ENCODE measurements at regions not wholly inside any gene's neighbourhood (a gene's known extent, or its start where the extent isn't known, plus 50 kb on each side); places are given as distances from the start of the nearest gene placed in this dataset.
"Not testable (repeated sequence)": the region's sequence is repeated elsewhere in the genome, so short reads cannot be mapped to it uniquely, and the experiment has no call there.

GRCh38 chr4:105067431-105067830 is 79.2 kb upstream of the TET2 start:
- intact Hi-C loops (cut with micrococcal nuclease; ENCODE audit: unreplicated experiment), result no loop called here
- H3K4me1 Mint-ChIP-seq (ENCODE audit: low read depth, unreplicated experiment), result no peaks in the 10 kb centered on the region
- no peak for DNase-seq
- no peak overlapping the region for H3K4me3 Mint-ChIP-seq (ENCODE audit: unreplicated experiment)
- TF ChIP-seq, protein P1, sequence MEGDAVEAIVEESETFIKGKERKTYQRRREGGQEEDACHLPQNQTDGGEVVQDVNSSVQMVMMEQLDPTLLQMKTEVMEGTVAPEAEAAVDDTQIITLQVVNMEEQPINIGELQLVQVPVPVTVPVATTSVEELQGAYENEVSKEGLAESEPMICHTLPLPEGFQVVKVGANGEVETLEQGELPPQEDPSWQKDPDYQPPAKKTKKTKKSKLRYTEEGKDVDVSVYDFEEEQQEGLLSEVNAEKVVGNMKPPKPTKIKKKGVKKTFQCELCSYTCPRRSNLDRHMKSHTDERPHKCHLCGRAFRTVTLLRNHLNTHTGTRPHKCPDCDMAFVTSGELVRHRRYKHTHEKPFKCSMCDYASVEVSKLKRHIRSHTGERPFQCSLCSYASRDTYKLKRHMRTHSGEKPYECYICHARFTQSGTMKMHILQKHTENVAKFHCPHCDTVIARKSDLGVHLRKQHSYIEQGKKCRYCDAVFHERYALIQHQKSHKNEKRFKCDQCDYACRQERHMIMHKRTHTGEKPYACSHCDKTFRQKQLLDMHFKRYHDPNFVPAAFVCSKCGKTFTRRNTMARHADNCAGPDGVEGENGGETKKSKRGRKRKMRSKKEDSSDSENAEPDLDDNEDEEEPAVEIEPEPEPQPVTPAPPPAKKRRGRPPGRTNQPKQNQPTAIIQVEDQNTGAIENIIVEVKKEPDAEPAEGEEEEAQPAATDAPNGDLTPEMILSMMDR (IDR thresholded peaks at IDR 0.05; ENCODE audit: insufficient read depth in 1 of 2, low read depth in 1 of 2, low read length in 1 of 2, severe bottlenecking in 1 of 2, unreplicated experiment in 1 of 2), result no peak
- H3K9me3 Mint-ChIP-seq (ENCODE audit: unreplicated experiment), result no peaks in the 10 kb centered on the region
- no TSS peak for BruUV-seq (replicated peaks)
- peaks cover 7% of the 10 kb centered on the region for H3K27me3 Mint-ChIP-seq (ENCODE audit: insufficient read depth, unreplicated experiment)
- Histone ChIP-seq H3K27me3 (replicated peaks; ENCODE audit: control insufficient read depth, insufficient read depth, low read length) (no peaks in the 10 kb centered on the region; the same call in 1 of the 2 replicates), H3K9me3 (no peaks in the 10 kb centered on the region), H3K4me3 (ENCODE audit: low read depth, low read length) (no peak overlapping the region), H3K36me3 (ENCODE audit: control insufficient read depth, insufficient read depth, low read length) (no peaks in the 10 kb centered on the region), H3K4me1 (no peaks in the 10 kb centered on the region)
- POLR2A ChIA-PET, result no interaction called here
- H3K36me3 Mint-ChIP-seq (ENCODE audit: insufficient read depth, unreplicated experiment), result no peaks in the 10 kb centered on the region
- no peak overlapping the region for H3K27ac Mint-ChIP-seq (ENCODE audit: unreplicated experiment)
- CTCF ChIA-PET, result no interaction called here

DNA sequence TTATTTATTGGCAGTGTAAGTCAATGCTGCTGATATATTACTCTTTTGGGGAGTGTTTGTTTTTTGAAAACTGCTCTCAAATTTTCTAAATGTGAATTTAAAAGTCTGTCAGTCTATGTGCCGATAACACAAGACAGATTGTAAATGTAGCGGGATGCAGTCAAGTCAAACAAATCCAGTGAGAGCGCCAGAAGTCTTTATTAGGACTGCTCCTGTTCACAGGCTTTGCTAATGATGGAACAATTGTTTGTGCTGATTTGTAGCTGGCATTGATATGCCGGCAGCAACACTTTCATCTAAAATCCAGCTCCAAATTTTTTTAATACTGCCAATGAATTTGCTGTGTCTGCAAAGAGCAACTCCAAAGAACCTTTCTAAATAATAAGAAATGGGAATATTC is 78.7 kb upstream of the TET2 start:
- Histone ChIP-seq H3K36me3 (ENCODE audit: control insufficient read depth, insufficient read depth, low read length) (no peaks in the 10 kb centered on the region), H3K4me3 (ENCODE audit: low read depth, low read length) (no peak overlapping the region), H3K27me3 (replicated peaks; ENCODE audit: control insufficient read depth, insufficient read depth, low read length) (no peaks in the 10 kb centered on the region; the same call in 1 of the 2 replicates), H3K4me1 (no peaks in the 10 kb centered on the region), H3K9me3 (no peaks in the 10 kb centered on the region)
- Mint-ChIP-seq H3K36me3 (ENCODE audit: insufficient read depth, unreplicated experiment) (no peaks in the 10 kb centered on the region), H3K27me3 (ENCODE audit: insufficient read depth, unreplicated experiment) (peaks cover 7% of the 10 kb centered on the region), H3K4me3 (ENCODE audit: unreplicated experiment) (no peak overlapping the region), H3K9me3 (ENCODE audit: unreplicated experiment) (no peaks in the 10 kb centered on the region), H3K27ac (ENCODE audit: unreplicated experiment) (no peak overlapping the region), H3K4me1 (ENCODE audit: low read depth, unreplicated experiment) (no peaks in the 10 kb centered on the region)
- no TSS peak for BruUV-seq (replicated peaks)
- intact Hi-C loops (cut with micrococcal nuclease; ENCODE audit: unreplicated experiment), result no loop called here
- ChIA-PET CTCF (no interaction called here), POLR2A (no interaction called here)
- TF ChIP-seq, protein P1 (IDR thresholded peaks at IDR 0.05; ENCODE audit: insufficient read depth in 1 of 2, low read depth in 1 of 2, low read length in 1 of 2, severe bottlenecking in 1 of 2, unreplicated experiment in 1 of 2), result no peak
- DNase-seq, result no peak

DNA sequence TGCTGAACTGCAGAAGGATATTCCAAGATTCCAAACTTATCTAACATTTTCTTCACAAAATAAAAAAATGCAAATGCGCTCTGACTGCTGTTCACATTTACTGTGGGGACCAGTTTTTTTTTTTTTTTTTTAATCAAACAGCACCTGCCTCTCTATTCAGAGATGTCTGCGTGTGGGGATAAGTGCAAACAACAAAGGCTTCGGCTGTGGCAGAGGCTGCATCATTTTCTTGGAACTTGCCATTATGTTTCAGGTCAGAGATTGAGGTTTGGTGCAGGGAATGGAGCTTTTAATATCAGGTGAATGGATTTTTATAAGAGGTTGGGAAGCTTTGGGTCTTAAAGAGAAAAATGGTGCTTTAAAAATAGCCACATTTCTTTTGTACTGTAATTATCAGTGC is 78.2 kb upstream of the TET2 start:
- Mint-ChIP-seq H3K4me1 (ENCODE audit: low read depth, unreplicated experiment) (no peaks in the 10 kb centered on the region), H3K4me3 (ENCODE audit: unreplicated experiment) (no peak overlapping the region), H3K27me3 (ENCODE audit: insufficient read depth, unreplicated experiment) (peaks cover 7% of the 10 kb centered on the region), H3K9me3 (ENCODE audit: unreplicated experiment) (no peaks in the 10 kb centered on the region), H3K27ac (ENCODE audit: unreplicated experiment) (no peak overlapping the region), H3K36me3 (ENCODE audit: insufficient read depth, unreplicated experiment) (no peaks in the 10 kb centered on the region)
- no peaks in the 10 kb centered on the region; the same call in 1 of the 2 replicates for H3K27me3 ChIP-seq (replicated peaks; ENCODE audit: control insufficient read depth, insufficient read depth, low read length)
- no peaks in the 10 kb centered on the region for H3K9me3 ChIP-seq
- BruUV-seq (replicated peaks), result no TSS peak
- TF ChIP-seq, protein P1 (IDR thresholded peaks at IDR 0.05; ENCODE audit: insufficient read depth in 1 of 2, low read depth in 1 of 2, low read length in 1 of 2, severe bottlenecking in 1 of 2, unreplicated experiment in 1 of 2), result no peak
- no peak overlapping the region for H3K4me3 ChIP-seq (ENCODE audit: low read depth, low read length)
- intact Hi-C loops (cut with micrococcal nuclease; ENCODE audit: unreplicated experiment), result no loop called here
- POLR2A ChIA-PET, result no interaction called here
- H3K36me3 ChIP-seq (ENCODE audit: control insufficient read depth, insufficient read depth, low read length), result no peaks in the 10 kb centered on the region
- no peak for DNase-seq
- no peaks in the 10 kb centered on the region for H3K4me1 ChIP-seq
- CTCF ChIA-PET, result no interaction called here

DNA sequence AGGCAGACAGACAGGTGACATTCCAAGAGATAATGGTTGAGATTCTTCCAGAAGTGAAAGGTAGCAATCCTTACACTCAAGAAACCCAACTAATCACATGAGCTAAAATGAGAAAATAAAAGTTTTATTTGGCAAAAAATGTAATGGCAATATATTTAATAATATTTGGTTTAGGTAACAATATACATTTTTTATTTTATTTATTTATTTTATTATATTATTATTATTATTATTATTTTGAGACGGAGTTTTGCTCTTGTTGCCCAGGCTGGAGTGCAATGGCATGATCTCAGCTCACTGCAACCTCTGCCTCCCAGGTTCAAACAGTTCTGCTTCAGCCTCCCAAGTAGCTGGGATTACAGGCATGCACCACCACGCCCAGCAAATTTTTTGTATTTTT is 74.6 kb upstream of the TET2 start:
- H3K36me3 Mint-ChIP-seq (ENCODE audit: insufficient read depth, unreplicated experiment); H3K9me3 ChIP-seq; H3K27me3 Mint-ChIP-seq (ENCODE audit: insufficient read depth, unreplicated experiment); H3K4me1 Mint-ChIP-seq (ENCODE audit: low read depth, unreplicated experiment); H3K4me1 ChIP-seq; POLR2A ChIA-PET; DNase-seq; intact Hi-C loops (cut with micrococcal nuclease; ENCODE audit: unreplicated experiment); H3K9me3 Mint-ChIP-seq (ENCODE audit: unreplicated experiment); H3K4me3 Mint-ChIP-seq (ENCODE audit: unreplicated experiment); H3K36me3 ChIP-seq (ENCODE audit: control insufficient read depth, insufficient read depth, low read length); CTCF ChIA-PET; BruUV-seq (replicated peaks); H3K4me3 ChIP-seq (ENCODE audit: low read depth, low read length); H3K27me3 ChIP-seq (replicated peaks; ENCODE audit: control insufficient read depth, insufficient read depth, low read length); H3K27ac Mint-ChIP-seq (ENCODE audit: unreplicated experiment): not testable (repeated sequence)

All from Caco-2 (cell line).